Immature natural killer cell (primary cell): ENCODE measurements at regions not wholly inside any gene's neighbourhood (a gene's known extent, or its start where the extent isn't known, plus 50 kb on each side); places are given as distances from the start of the nearest gene placed in this dataset.

Source experiments
- DNase-seq, 3 donors: peaks; one replicate each; pipeline ENCODE4 v3.0.0; 2022; ENCODE audit warnings: mixed read lengths in 1 of 3
- H3K27ac Mint-ChIP-seq, 6 donors: one replicate each; pipeline ENCODE4 v1.8.0; 2020; ENCODE audit warnings: mixed read lengths in 6 of 6, mild to moderate bottlenecking in 5 of 6, inconsistent platforms in 4 of 6, moderate library complexity in 3 of 6
- H3K27me3 Mint-ChIP-seq, 3 donors: one replicate each; pipeline ENCODE4 v1.8.0; 2020 to 2021; ENCODE audit warnings: low read depth in 3 of 3, mild to moderate bottlenecking in 3 of 3, mixed read lengths in 3 of 3, moderate library complexity in 3 of 3, inconsistent platforms in 1 of 3
- H3K36me3 Mint-ChIP-seq, 3 donors: one replicate each; pipeline ENCODE4 v1.8.0; 2020; ENCODE audit warnings: mixed read lengths in 3 of 3, inconsistent platforms in 2 of 3, mild to moderate bottlenecking in 2 of 3
- H3K4me1 Mint-ChIP-seq, 2 donors: one replicate each; pipeline ENCODE4 v1.8.0; 2020; ENCODE audit warnings: inconsistent platforms in 2 of 2, mild to moderate bottlenecking in 2 of 2, mixed read lengths in 2 of 2, moderate library complexity in 1 of 2
- H3K4me3 Mint-ChIP-seq, 5 donors: one replicate each; pipeline ENCODE4 v1.8.0; 2020; ENCODE audit warnings: mild to moderate bottlenecking in 5 of 5, mixed read lengths in 5 of 5, inconsistent platforms in 3 of 5, moderate library complexity in 3 of 5
- H3K9me3 Mint-ChIP-seq, 6 donors: one replicate each; pipeline ENCODE4 v1.8.0; 2020; ENCODE audit warnings: mild to moderate bottlenecking in 6 of 6, mixed read lengths in 6 of 6, inconsistent platforms in 4 of 6, moderate library complexity in 3 of 6

DNA sequence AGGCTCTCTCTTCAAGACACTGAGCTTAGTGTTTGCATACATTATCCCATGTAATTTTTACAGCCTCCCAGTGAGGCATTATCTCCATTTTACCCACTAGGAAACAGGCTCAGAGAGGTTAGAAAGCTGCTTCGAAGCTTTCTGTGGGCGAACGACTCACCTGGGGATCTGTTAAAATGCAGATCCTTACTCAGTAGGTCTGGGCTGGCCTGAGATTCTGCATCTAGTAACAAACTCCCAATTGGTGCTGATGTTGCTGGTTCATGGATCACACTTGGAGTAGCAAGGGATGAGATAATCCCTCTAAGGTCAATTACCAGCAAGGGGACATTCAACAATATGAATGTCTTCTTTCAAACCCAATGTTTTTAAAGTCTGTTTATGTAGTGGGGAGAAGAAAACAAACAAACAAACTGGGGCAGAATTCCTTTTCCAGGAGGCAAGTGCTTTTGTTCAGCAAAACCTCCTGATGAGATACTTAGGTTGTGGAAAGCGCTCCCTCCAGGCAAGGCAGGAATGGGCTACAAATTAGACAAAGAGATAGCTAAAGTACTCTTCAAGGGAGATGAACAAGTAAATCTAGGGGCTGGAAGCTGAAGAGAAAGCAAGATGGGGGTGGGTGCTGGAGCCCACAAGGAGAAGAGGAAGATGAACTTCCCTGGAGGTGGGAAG is 311.9 kb downstream of the SHQ1 start:
- peaks cover 3 to 5% of the 10 kb centered on the region in 2 donors for H3K4me1 Mint-ChIP-seq

GRCh38 chr3:72535772-72536171 is 312.5 kb downstream of the SHQ1 start:
- Mint-ChIP-seq H3K4me1 (peaks cover 3 to 5% of the 10 kb centered on the region in 2 donors), H3K4me3 (no peak overlapping the region), H3K27ac (no peak overlapping the region), H3K36me3 (no peaks in the 10 kb centered on the region), H3K27me3 (peaks cover 0 to 4% (median 4%) of the 10 kb centered on the region in 3 donors), H3K9me3 (no peaks in the 10 kb centered on the region)
- DNase-seq, result no peak

More for the DNA sequence above, 311.9 kb downstream of the SHQ1 start:
- no peak for DNase-seq
- no peak overlapping the region for H3K27ac Mint-ChIP-seq
- no peak overlapping the region for H3K4me3 Mint-ChIP-seq
- peaks cover 0 to 4% (median 4%) of the 10 kb centered on the region in 3 donors for H3K27me3 Mint-ChIP-seq
- H3K36me3 Mint-ChIP-seq, result no peaks in the 10 kb centered on the region
- no peaks in the 10 kb centered on the region for H3K9me3 Mint-ChIP-seq

- H3K36me3 Mint-ChIP-seq, result no peaks in the 10 kb centered on the region
- H3K4me1 Mint-ChIP-seq, result peaks cover 3 to 5% of the 10 kb centered on the region in 2 donors
- H3K9me3 Mint-ChIP-seq, result no peaks in the 10 kb centered on the region
- H3K4me3 Mint-ChIP-seq, result no peak overlapping the region
- H3K27me3 Mint-ChIP-seq, result peaks cover 0 to 4% (median 4%) of the 10 kb centered on the region in 3 donors
- DNase-seq, result no peak
- H3K27ac Mint-ChIP-seq, result peak overlapping the region in 4 of 6 donors; percentile 1 to 50 (median 8)
These were observed 314.4 kb downstream of the SHQ1 start for GRCh38 chr3:72533591-72534473.

- H3K27ac Mint-ChIP-seq, result no peak overlapping the region
- DNase-seq, result no peak
- peaks cover 3 to 5% of the 10 kb centered on the region in 2 donors for H3K4me1 Mint-ChIP-seq
- H3K36me3 Mint-ChIP-seq, result no peaks in the 10 kb centered on the region
- H3K27me3 Mint-ChIP-seq, result peaks cover 1 to 4% (median 4%) of the 10 kb centered on the region in 3 donors
- H3K4me3 Mint-ChIP-seq, result no peak overlapping the region
- no peaks in the 10 kb centered on the region for H3K9me3 Mint-ChIP-seq
These were observed 317.8 kb downstream of the SHQ1 start for GRCh38 chr3:72530426-72530825.

GRCh38 chr3:72529081-72529480 is 319.2 kb downstream of the SHQ1 start:
- H3K9me3 Mint-ChIP-seq, result no peaks in the 10 kb centered on the region
- H3K27ac Mint-ChIP-seq, result no peak overlapping the region
- H3K36me3 Mint-ChIP-seq, result no peaks in the 10 kb centered on the region
- peaks cover 2 to 4% (median 3%) of the 10 kb centered on the region in 3 donors for H3K27me3 Mint-ChIP-seq
- no peak for DNase-seq
- H3K4me3 Mint-ChIP-seq, result no peak overlapping the region
- H3K4me1 Mint-ChIP-seq, result peaks cover 3 to 5% of the 10 kb centered on the region in 2 donors

- peak overlapping the region in 3 of 6 donors; percentile 34 to 51 (median 38) for H3K27ac Mint-ChIP-seq
- DNase-seq, result no peak
These were observed 324.7 kb downstream of the SHQ1 start for GRCh38 chr3:72523429-72524151.

GRCh38 chr3:72520690-72521308 is 327.4 kb downstream of the SHQ1 start:
- peaks cover 12 to 15% of the 10 kb centered on the region in 2 donors for H3K4me1 Mint-ChIP-seq
- peaks cover 1 to 3% (median 3%) of the 10 kb centered on the region in 3 donors for H3K27me3 Mint-ChIP-seq
- no peak for DNase-seq
- H3K9me3 Mint-ChIP-seq, result no peaks in the 10 kb centered on the region
- H3K4me3 Mint-ChIP-seq, result no peak overlapping the region
- H3K36me3 Mint-ChIP-seq, result no peaks in the 10 kb centered on the region
- H3K27ac Mint-ChIP-seq, result no peak overlapping the region

More at GRCh38 chr3:72523429-72524151, 324.7 kb downstream of the SHQ1 start:
- Mint-ChIP-seq H3K27me3 (peaks cover 0 to 3% (median 3%) of the 10 kb centered on the region in 3 donors), H3K36me3 (no peaks in the 10 kb centered on the region), H3K4me1 (peaks cover 12 to 15% of the 10 kb centered on the region in 2 donors), H3K4me3 (peak overlapping the region in 2 of 5 donors; percentile 53 to 57), H3K9me3 (no peaks in the 10 kb centered on the region)

- H3K27ac Mint-ChIP-seq, result no peak overlapping the region
- H3K36me3 Mint-ChIP-seq, result no peaks in the 10 kb centered on the region
- peaks cover 0 to 3% (median 1%) of the 10 kb centered on the region in 3 donors for H3K27me3 Mint-ChIP-seq
- no peak for DNase-seq
- no peak overlapping the region for H3K4me3 Mint-ChIP-seq
- peaks cover 12 to 15% of the 10 kb centered on the region in 2 donors for H3K4me1 Mint-ChIP-seq
- no peaks in the 10 kb centered on the region for H3K9me3 Mint-ChIP-seq
These were observed 328.2 kb downstream of the SHQ1 start for GRCh38 chr3:72519946-72520604.

- Mint-ChIP-seq H3K9me3 (no peaks in the 10 kb centered on the region), H3K4me1 (peaks cover under 1 to 4% of the 10 kb centered on the region in 2 donors), H3K27ac (no peak overlapping the region), H3K4me3 (no peak overlapping the region), H3K27me3 (peaks cover 1 to 3% (median 2%) of the 10 kb centered on the region in 3 donors), H3K36me3 (no peaks in the 10 kb centered on the region)
- DNase-seq, result no peak
These were observed 330.3 kb downstream of the SHQ1 start for GRCh38 chr3:72517921-72518424.

DNA sequence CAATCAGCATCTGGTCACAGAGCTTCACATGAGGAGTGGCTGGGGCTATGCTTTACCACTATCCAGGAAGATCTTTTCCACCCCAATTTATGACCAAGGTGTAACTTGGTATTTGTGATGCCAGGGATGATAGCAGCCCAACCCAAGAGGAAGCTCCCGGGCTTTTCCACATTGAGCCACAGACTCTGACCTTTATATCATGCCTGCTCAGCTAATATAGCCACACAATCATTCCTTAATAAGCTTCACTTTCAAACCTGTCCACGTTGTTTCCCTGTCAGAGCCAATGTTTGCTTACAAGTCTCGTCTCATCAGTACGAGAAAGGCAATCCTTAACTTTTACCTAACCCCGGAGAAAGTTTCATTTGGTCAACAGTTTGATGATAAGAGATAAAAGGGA is 330.9 kb downstream of the SHQ1 start:
- H3K9me3 Mint-ChIP-seq, result no peaks in the 10 kb centered on the region

DNA sequence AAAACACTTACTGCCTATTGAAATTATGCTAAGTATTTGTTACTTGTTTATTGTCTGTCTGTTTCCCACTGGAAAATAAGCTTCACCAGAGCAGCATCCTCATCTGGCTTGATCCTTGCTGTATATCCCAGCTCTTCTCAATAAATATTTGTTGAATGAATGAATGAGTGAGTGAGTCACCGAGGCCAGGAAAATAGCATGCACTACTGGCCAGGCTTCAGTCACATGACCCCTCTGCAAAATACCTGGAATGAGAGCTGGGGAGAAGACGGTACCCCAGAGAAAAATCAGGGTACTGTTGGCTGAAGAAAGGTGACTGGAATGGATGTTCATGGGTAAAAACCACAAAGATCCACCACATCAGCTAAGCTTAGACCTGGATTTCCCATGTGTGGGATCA is 331.9 kb downstream of the SHQ1 start:
- no peak for DNase-seq
- H3K27me3 Mint-ChIP-seq, result peaks cover 1 to 3% (median 2%) of the 10 kb centered on the region in 3 donors
- H3K4me1 Mint-ChIP-seq, result no peaks in the 10 kb centered on the region
- no peak overlapping the region for H3K4me3 Mint-ChIP-seq
- no peak overlapping the region for H3K27ac Mint-ChIP-seq
- no peaks in the 10 kb centered on the region for H3K9me3 Mint-ChIP-seq
- H3K36me3 Mint-ChIP-seq, result no peaks in the 10 kb centered on the region

More for the DNA sequence above, 330.9 kb downstream of the SHQ1 start:
- Mint-ChIP-seq H3K4me1 (no peaks in the 10 kb centered on the region), H3K27me3 (peaks cover 1 to 3% (median 2%) of the 10 kb centered on the region in 3 donors), H3K27ac (no peak overlapping the region), H3K4me3 (no peak overlapping the region), H3K36me3 (no peaks in the 10 kb centered on the region)
- DNase-seq, result no peak

DNA sequence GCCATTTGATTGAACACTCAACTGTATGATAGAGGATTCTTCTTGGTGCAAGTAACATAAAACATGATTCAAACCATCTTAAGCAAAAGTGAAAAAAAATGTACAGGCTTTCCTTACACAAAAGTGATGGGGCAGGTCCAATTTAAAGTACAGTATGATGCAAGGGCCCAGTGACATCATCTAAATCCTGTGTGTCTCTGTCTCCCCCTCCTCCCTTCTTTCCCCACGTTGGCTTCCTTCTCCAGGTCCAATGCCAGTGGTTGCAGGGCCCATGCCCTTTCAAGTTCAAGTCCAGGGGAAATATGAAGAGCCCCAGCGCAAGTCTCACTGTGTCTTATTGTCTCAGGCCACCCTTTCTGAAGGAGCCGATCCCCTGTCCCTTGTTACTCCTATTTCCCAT is 332.3 kb downstream of the SHQ1 start:
- Mint-ChIP-seq H3K9me3 (no peaks in the 10 kb centered on the region), H3K27ac (no peak overlapping the region), H3K4me1 (no peaks in the 10 kb centered on the region), H3K27me3 (peaks cover 1 to 3% (median 2%) of the 10 kb centered on the region in 3 donors), H3K36me3 (no peaks in the 10 kb centered on the region), H3K4me3 (no peak overlapping the region)
- no peak for DNase-seq

GRCh38 chr3:72515281-72515680 is 333.0 kb downstream of the SHQ1 start:
- no peaks in the 10 kb centered on the region for H3K4me1 Mint-ChIP-seq
- DNase-seq, result no peak
- no peaks in the 10 kb centered on the region for H3K9me3 Mint-ChIP-seq
- no peak overlapping the region for H3K4me3 Mint-ChIP-seq
- peaks cover 1 to 2% (median 2%) of the 10 kb centered on the region in 3 donors for H3K27me3 Mint-ChIP-seq
- no peak overlapping the region for H3K27ac Mint-ChIP-seq
- H3K36me3 Mint-ChIP-seq, result no peaks in the 10 kb centered on the region
